Endothelial cell of umbilical vein (primary cell): ENCODE measurements at regions not wholly inside any gene's neighbourhood (a gene's known extent, or its start where the extent isn't known, plus 50 kb on each side); places are given as distances from the start of the nearest gene placed in this dataset.

Source experiments
- BruUV-seq: library from RNA; stranded (reverse); fragments of 400-500 nt; replicated peaks from 2 replicates; lab custom pipeline; 2021; lab: Mats Ljungman, UMichigan
- CTCF ChIA-PET: fragments of 300-600, 350-600 bp; sonication (Branson Sonifier 250); formaldehyde crosslinking; loops from one replicate; lab custom pipeline; 2021; ENCODE audit warnings: antibody characterized with exemption, inconsistent platforms; lab: Charles Lee
- POLR2A ChIA-PET: fragments of 300-600, 350-600 bp; sonication (Branson Sonifier 250); formaldehyde crosslinking; loops from one replicate; lab custom pipeline; 2021; ENCODE audit warnings: antibody characterized with exemption, inconsistent platforms; lab: Charles Lee
- DNase-seq: peaks from one replicate; pipeline ENCODE4 v3.0.0-alpha.2; 2011; ENCODE audit warnings: low read depth, low spot score
- FAIRE-seq: peaks from 2 replicates; lab custom pipeline; 2011; peaks lifted over from hg19 to GRCh38; lab: Jason Lieb, UNC
- H2AFZ ChIP-seq: 2 replicates; pipeline ENCODE4 v1.6.0; 2012; ENCODE audit warnings: low read depth, low read length, control low read depth, inconsistent platforms
- H3K27ac ChIP-seq: 2 replicates; pipeline ENCODE4 v1.5.1; 2011; ENCODE audit warnings: low read depth, mild to moderate bottlenecking, control low read depth, low read length, moderate library complexity; ENCODE audit not compliant: insufficient read depth
- H3K27me3 ChIP-seq, 2 experiments: 2 replicates each; pipeline versions ENCODE4 v1.6.0 to v1.6.1; 2011; ENCODE audit warnings: low read length in 2 of 2, mixed read lengths in 1 of 2; ENCODE audit not compliant: control insufficient read depth in 2 of 2, insufficient read depth in 2 of 2
- H3K36me3 ChIP-seq, 2 experiments: 2 replicates in 1 of 2; 3 replicates in 1 of 2; pipeline ENCODE4 v1.5.1; 2011; ENCODE audit warnings: low read length in 2 of 2, mild to moderate bottlenecking in 1 of 2, moderate library complexity in 1 of 2; ENCODE audit not compliant: control insufficient read depth in 2 of 2, insufficient read depth in 2 of 2; ENCODE audit errors: extremely low read depth in 1 of 2
- H3K4me1 ChIP-seq: 3 replicates; pipeline ENCODE4 v1.5.1; 2011; ENCODE audit warnings: mild to moderate bottlenecking, low read length; ENCODE audit not compliant: control insufficient read depth, insufficient read depth; ENCODE audit errors: extremely low read depth
- H3K4me2 ChIP-seq: 2 replicates; pipeline ENCODE4 v1.6.1; 2011; ENCODE audit warnings: low read length, control low read depth, mixed read lengths; ENCODE audit not compliant: insufficient read depth
- H3K4me3 ChIP-seq, 3 experiments: fragments of 200-600 bp in 1 of 3; sonication (generic), shearing (Covaris generic) in 1 of 3; replicated peaks in 1 of 3; 2 replicates each; pipeline ENCODE4 v1.5.1; 2011 to 2016; ENCODE audit warnings: control low read depth in 3 of 3, low read length in 3 of 3, mild to moderate bottlenecking in 2 of 3, inconsistent platforms in 1 of 3, low read depth in 1 of 3, moderate library complexity in 1 of 3; ENCODE audit not compliant: insufficient read depth in 1 of 3
- H3K79me2 ChIP-seq: 2 replicates; pipeline ENCODE4 v1.6.0; 2012; ENCODE audit warnings: low read length, inconsistent platforms; ENCODE audit not compliant: control insufficient read depth, insufficient read depth
- H3K9ac ChIP-seq: replicated peaks from 2 replicates; pipeline ENCODE3; 2011; ENCODE audit warnings: low read length, control low read depth; ENCODE audit not compliant: insufficient read depth; ENCODE audit errors: extremely low read depth
- H3K9me1 ChIP-seq: replicated peaks from 3 replicates; pipeline ENCODE4 v1.6.0; 2011; ENCODE audit warnings: mild to moderate bottlenecking, low read length; ENCODE audit not compliant: control insufficient read depth, insufficient read depth; ENCODE audit errors: extremely low read depth
- H3K9me3 ChIP-seq: replicated peaks from 2 replicates; pipeline ENCODE4 v1.5.1; 2012; ENCODE audit warnings: low read length, inconsistent platforms; ENCODE audit not compliant: control insufficient read depth, insufficient read depth
- H4K20me1 ChIP-seq: replicated peaks from 2 replicates; pipeline ENCODE3; 2011; ENCODE audit warnings: mild to moderate bottlenecking, low read length; ENCODE audit not compliant: control insufficient read depth, insufficient read depth; ENCODE audit errors: extremely low read depth
- GATA2 ChIP-seq: IDR thresholded peaks from 2 replicates; pipeline ENCODE4 v1.7.0; 2011; ENCODE audit warnings: low read depth, mild to moderate bottlenecking, moderate library complexity, mixed read lengths, low read length; ENCODE audit not compliant: insufficient read length, insufficient read depth
- POLR2A ChIP-seq: IDR thresholded peaks from 2 replicates; pipeline ENCODE4 v1.6.1; 2012; ENCODE audit warnings: low read depth, mild to moderate bottlenecking, control low read depth, low read length
- POLR2AphosphoS5 ChIP-seq: IDR thresholded peaks from 2 replicates; pipeline ENCODE4 v1.6.1; 2012; ENCODE audit warnings: low read depth, mild to moderate bottlenecking, control low read depth, low read length, moderate library complexity; ENCODE audit not compliant: insufficient read depth
- dilution Hi-C: fragments of 300-500 bp; cut with MboI; formaldehyde crosslinking; loops from one replicate; pipeline ENCODE4 v1.15.0; 2019; ENCODE audit warnings: low sequenced_read_pairs; ENCODE audit not compliant: extremely low pct_ligation_motif_present
- intact Hi-C: fragments of 100-400 bp; cut with micrococcal nuclease; formaldehyde crosslinking; loops from one replicate; pipeline ENCODE4 v1.10.0; 2022

DNA sequence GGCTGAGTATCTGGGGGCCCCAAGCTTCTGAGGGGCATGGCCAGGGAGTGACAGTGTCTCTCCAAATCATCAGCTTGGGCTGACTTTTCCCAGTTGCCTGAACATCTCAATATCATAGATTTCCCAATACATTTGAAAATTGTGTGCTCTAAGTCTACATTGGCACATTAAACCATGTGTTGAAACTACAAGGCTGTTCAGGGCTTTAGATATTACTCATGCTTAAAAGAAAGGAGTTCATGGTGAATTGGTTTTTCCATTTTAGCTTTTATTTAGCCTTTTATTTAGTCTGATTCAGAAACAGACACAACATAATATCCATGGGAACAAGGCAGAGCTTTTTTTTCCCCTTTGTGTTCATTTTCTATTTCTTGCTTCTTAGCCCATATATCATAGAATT lies 49.9 kb upstream of the GALR1 start:
- no peaks in the 10 kb centered on the region for H3K4me1 ChIP-seq
- H3K9me3 ChIP-seq, result no peaks in the 10 kb centered on the region
- dilution Hi-C loops (no loop called here), intact Hi-C loops (no loop called here)
- H3K27me3 ChIP-seq, result peaks cover 0 to 2% of the 10 kb centered on the region in 2 experiments
- BruUV-seq, result no TSS peak
- CTCF ChIA-PET, result interaction anchor here (1.1 to 1.9 kb wide), 3 partner anchors 8 to 14 kb away, joined by 3 to 4 read pairs (median 3); no protein-coding TSS in a partner anchor
- no peak overlapping the region for H3K9ac ChIP-seq
- no peaks in the 10 kb centered on the region for H3K36me3 ChIP-seq
- no peak overlapping the region for H3K4me3 ChIP-seq
- no peaks in the 10 kb centered on the region for H4K20me1 ChIP-seq
- DNase-seq, result no peak
- H3K4me2 ChIP-seq, result no peak overlapping the region
- no peak for FAIRE-seq
- no peak for TF ChIP-seq POLR2AphosphoS5
- TF ChIP-seq GATA2, result no peak
- TF ChIP-seq POLR2A, result no peak
- H3K79me2 ChIP-seq, result no peaks in the 10 kb centered on the region
- H3K9me1 ChIP-seq, result no peaks in the 10 kb centered on the region
- POLR2A ChIA-PET, result no interaction called here
- H3K27ac ChIP-seq, result no peak overlapping the region
- H2AFZ ChIP-seq, result no peak overlapping the region
